HepG2 (cell line): ENCODE measurements at regions not wholly inside any gene's neighbourhood (a gene's known extent, or its start where the extent isn't known, plus 50 kb on each side); places are given as distances from the start of the nearest gene placed in this dataset.
"Not testable (repeated sequence)": the region's sequence is repeated elsewhere in the genome, so short reads cannot be mapped to it uniquely, and the experiment has no call there.

Experiments used
- ATAC-seq: fragments of 200-7000 bp; cut with Tn5 transposase; 3 replicates; pipeline ENCODE4 v1.9.1; 2020; ENCODE audit warnings: mild to moderate bottlenecking, moderate library complexity
- BruUV-seq: library from RNA; stranded (reverse); fragments of 400-500 nt; replicated peaks from 2 replicates; lab custom pipeline; 2021; lab: Mats Ljungman, UMichigan
- CTCF ChIA-PET: fragments of 300-600 bp; formaldehyde crosslinking; extraction: SDS; loops from one replicate; lab custom pipeline; 2021; ENCODE audit warnings: low total read pairs, inconsistent platforms, low intra/inter-chr PET ratio; lab: Yijun Ruan, JAX
- POLR2A ChIA-PET: fragments of 350-600 bp; sonication (Branson Sonifier 250); formaldehyde crosslinking; loops from one replicate; lab custom pipeline; 2020; ENCODE audit warnings: antibody characterized with exemption, inconsistent platforms; lab: Yijun Ruan, JAX
- DNase-seq: peaks from one replicate; pipeline ENCODE4 v3.0.0-alpha.2; 2015; ENCODE audit warnings: low spot score
- FAIRE-seq: peaks from 3 replicates; lab custom pipeline; 2011; peaks lifted over from hg19 to GRCh38; lab: Jason Lieb, UNC
- H2AFZ ChIP-seq: one replicate; pipeline ENCODE4 v1.6.1; 2011; ENCODE audit warnings: low read length, inconsistent platforms
- H3K27ac ChIP-seq: fragments of 300-600 bp; 3 replicates; pipeline ENCODE4 v1.8.0; 2011; ENCODE audit warnings: mixed run types, mild to moderate bottlenecking, mixed read lengths, low read length, inconsistent platforms; ENCODE audit not compliant: insufficient read depth; ENCODE audit errors: extremely low read length
- H3K27me3 ChIP-seq, 2 experiments: fragments of 200-600 bp in 1 of 2; 2 replicates in 1 of 2; 3 replicates in 1 of 2; pipeline versions ENCODE4 v1.6.0 to v1.8.0; 2011; ENCODE audit warnings: low read length in 2 of 2, mild to moderate bottlenecking in 2 of 2, moderate library complexity in 2 of 2, inconsistent platforms in 1 of 2; ENCODE audit not compliant: insufficient read depth in 2 of 2, control insufficient read depth in 1 of 2
- H3K36me3 ChIP-seq, 2 experiments: fragments of 200-600 bp in 1 of 2; replicated peaks in 1 of 2; 2 replicates in 1 of 2; 3 replicates in 1 of 2; pipeline versions ENCODE4 v1.5.1 to v1.8.0; 2011; ENCODE audit warnings: low read length in 2 of 2, inconsistent platforms in 1 of 2; ENCODE audit not compliant: insufficient read depth in 2 of 2, control insufficient read depth in 1 of 2
- H3K4me1 ChIP-seq: 2 replicates; pipeline ENCODE4 v1.5.1; 2012; ENCODE audit warnings: low read length, inconsistent platforms; ENCODE audit not compliant: insufficient read depth
- H3K4me2 ChIP-seq: 2 replicates; pipeline ENCODE4 v1.6.0; 2011; ENCODE audit warnings: low read depth, low read length, inconsistent platforms
- H3K4me3 ChIP-seq, 3 experiments: fragments of 200-600 bp in 1 of 3; sonication (generic), shearing (Covaris generic) in 1 of 3; replicated peaks in 1 of 3; 2 replicates each; pipeline ENCODE4 v1.5.1; 2011 to 2016; ENCODE audit warnings: low read length in 3 of 3, inconsistent platforms in 2 of 3, low read depth in 2 of 3, mild to moderate bottlenecking in 2 of 3, control low read depth in 1 of 3, mixed read lengths in 1 of 3; ENCODE audit not compliant: insufficient read depth in 1 of 3
- H3K79me2 ChIP-seq: one replicate; pipeline ENCODE4 v1.6.1; 2011; ENCODE audit warnings: low read length, inconsistent platforms; ENCODE audit not compliant: insufficient read depth
- H3K9ac ChIP-seq: 2 replicates; pipeline ENCODE4 v1.6.0; 2011; ENCODE audit warnings: mild to moderate bottlenecking, low read depth, low read length, inconsistent platforms; ENCODE audit not compliant: insufficient read depth
- H3K9me3 ChIP-seq: 2 replicates; pipeline ENCODE4 v1.5.1; 2012; ENCODE audit warnings: mild to moderate bottlenecking, low read length
- H4K20me1 ChIP-seq: 2 replicates; pipeline ENCODE4 v1.6.0; 2011; ENCODE audit warnings: inconsistent platforms, mild to moderate bottlenecking, low read length, moderate library complexity; ENCODE audit not compliant: insufficient read depth
- WGBS: methylation state at CpG from one replicate; pipeline ENCODE4 v1.1.6; 2017; ENCODE audit warnings: low lambda C conversion rate; 5-methylcytosine and 5-hydroxymethylcytosine counted together
- in situ Hi-C: cut with HindIII; loops from 2 replicates; pipeline ENCODE4 v1.10.0; 2017; ENCODE audit warnings: low pct_unique_long_range_greater_than_20kb; ENCODE audit not compliant: extremely low pct_ligation_motif_present
- intact Hi-C: fragments of 100-400 bp; cut with micrococcal nuclease; formaldehyde crosslinking; loops from one replicate; pipeline ENCODE4 v1.10.0; 2022; ENCODE audit not compliant: unreplicated experiment
- small RNA-seq, 3 experiments: library from RNA; depleted of rRNA; stranded (forward); fragments of <200 nt; gene quantifications; one replicate each; pipeline ENCODE3, GENCODE V24; 2012; ENCODE audit warnings: low read depth in 2 of 3, low replicate concordance in 1 of 3; ENCODE audit not compliant: insufficient read length in 3 of 3, insufficient read depth in 2 of 3

GRCh38 chr15:30841639-30842038, 62.1 kb upstream of the FAN1 start:
- H3K9ac ChIP-seq, H2AFZ ChIP-seq, FAIRE-seq, BruUV-seq, H3K27ac ChIP-seq, H3K27me3 ChIP-seq, CTCF ChIA-PET, H3K79me2 ChIP-seq, H3K9me3 ChIP-seq, intact Hi-C loops, H3K4me2 ChIP-seq, H3K4me1 ChIP-seq, in situ Hi-C loops, DNase-seq, ATAC-seq, H3K4me3 ChIP-seq, H3K36me3 ChIP-seq, H4K20me1 ChIP-seq, POLR2A ChIA-PET: not testable (repeated sequence)
- 58% methylated on average over 2 of the region's 2 CpGs for WGBS

DNA sequence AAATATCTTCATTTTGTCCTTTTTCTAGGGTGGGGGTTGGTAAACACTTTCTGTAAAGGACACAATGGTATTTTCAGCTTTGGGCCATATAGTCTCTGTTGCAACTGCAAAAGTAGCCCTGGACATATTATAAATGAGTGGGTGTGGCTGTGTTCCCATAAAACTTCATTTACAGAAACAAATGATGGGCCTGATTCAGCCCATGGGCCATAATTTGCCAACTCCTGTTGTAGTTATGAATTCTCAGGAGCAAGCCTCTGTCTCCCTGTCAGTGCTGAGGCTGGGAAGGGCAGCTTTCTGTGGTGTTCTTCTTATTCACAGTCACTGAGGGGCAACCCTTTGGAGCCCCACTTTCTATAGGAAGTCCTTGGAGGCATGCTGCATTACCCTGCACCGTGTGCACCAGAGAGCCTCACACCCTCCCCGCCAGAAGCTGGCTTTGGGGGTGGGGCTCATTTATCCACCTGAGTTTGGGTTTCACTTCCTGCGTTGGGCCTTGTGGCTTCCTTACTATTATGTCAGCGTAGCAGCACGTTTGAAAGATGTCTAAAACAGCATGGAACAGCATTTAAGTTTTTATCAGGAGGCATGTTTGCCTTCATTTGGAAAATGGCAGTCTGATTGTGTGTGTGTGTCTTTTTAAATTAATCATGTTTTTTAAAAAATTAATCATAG, 60.8 kb upstream of the FAN1 start:
- CTCF ChIA-PET, H3K27ac ChIP-seq, H2AFZ ChIP-seq, ATAC-seq, FAIRE-seq, H3K4me1 ChIP-seq, POLR2A ChIA-PET, intact Hi-C loops, H3K4me3 ChIP-seq, H3K36me3 ChIP-seq, DNase-seq, H3K9ac ChIP-seq, H3K4me2 ChIP-seq, H3K79me2 ChIP-seq, H3K9me3 ChIP-seq, in situ Hi-C loops, BruUV-seq, H3K27me3 ChIP-seq, H4K20me1 ChIP-seq: not testable (repeated sequence)
- 24% methylated on average over 4 of the region's 5 CpGs for WGBS

GRCh38 chr15:30845536-30845935, 58.2 kb upstream of the FAN1 start:
- H3K9ac ChIP-seq, BruUV-seq, H3K4me3 ChIP-seq, H3K36me3 ChIP-seq, H3K4me2 ChIP-seq, H2AFZ ChIP-seq, H3K79me2 ChIP-seq, H3K4me1 ChIP-seq, CTCF ChIA-PET, H4K20me1 ChIP-seq, POLR2A ChIA-PET, H3K27ac ChIP-seq, in situ Hi-C loops, ATAC-seq, FAIRE-seq, H3K9me3 ChIP-seq, H3K27me3 ChIP-seq, DNase-seq, intact Hi-C loops: not testable (repeated sequence)
- WGBS = 3% methylated on average over 1 of the region's 1 CpG

Small RNAs in the stretch of these regions (small RNA-seq; reads per million reads assigned to genes)
- gene RN7SL82P = 0 reads per million in 3 experiments
